GM12892 (cell line): ENCODE measurements at regions not wholly inside any gene's neighbourhood (a gene's known extent, or its start where the extent isn't known, plus 50 kb on each side); places are given as distances from the start of the nearest gene placed in this dataset.
"Not testable (repeated sequence)": the region's sequence is repeated elsewhere in the genome, so short reads cannot be mapped to it uniquely, and the experiment has no call there.

Source experiments
- DNase-seq: peaks from one replicate; pipeline ENCODE4 v3.0.0; 2011; ENCODE audit not compliant: insufficient read length
- FAIRE-seq: peaks from 2 replicates; lab custom pipeline; 2011; peaks lifted over from hg19 to GRCh38; lab: Jason Lieb, UNC
- POLR2A ChIP-seq: IDR thresholded peaks from 2 replicates; pipeline ENCODE4 v1.6.1; 2011; ENCODE audit warnings: low read depth, low read length, control low read depth
- POLR2AphosphoS5 ChIP-seq: IDR thresholded peaks from 2 replicates; pipeline ENCODE4 v1.6.1; 2011; ENCODE audit warnings: low read depth, low read length, control low read depth
- TAF1 ChIP-seq: IDR thresholded peaks from 2 replicates; pipeline ENCODE4 v1.6.1; 2011; ENCODE audit warnings: low read depth, mild to moderate bottlenecking, control low read depth, low read length, borderline replicate concordance

- FAIRE-seq (no peak), DNase-seq (no peak)
- no peak for TF ChIP-seq POLR2A
- no peak for TF ChIP-seq TAF1
- no peak for TF ChIP-seq POLR2AphosphoS5
These were observed 1662.4 kb upstream of the B3GALT2 start for GRCh38 chr1:194848846-194849245.

- FAIRE-seq: no peak
- TF ChIP-seq POLR2A: no peak
- TF ChIP-seq POLR2AphosphoS5: no peak
- TF ChIP-seq TAF1: no peak
- no peak for DNase-seq
These were observed 1660.1 kb upstream of the B3GALT2 start for GRCh38 chr1:194846488-194846887.

- FAIRE-seq (no peak), DNase-seq (no peak)
- no peak for TF ChIP-seq POLR2A
- TF ChIP-seq TAF1: no peak
- TF ChIP-seq POLR2AphosphoS5: no peak
These were observed 1656.7 kb upstream of the B3GALT2 start for GRCh38 chr1:194843077-194843476.

GRCh38 chr1:194833111-194833510 is 1646.7 kb upstream of the B3GALT2 start:
- DNase-seq (no peak), FAIRE-seq (no peak)
- TF ChIP-seq POLR2AphosphoS5 (no peak), TAF1 (no peak), POLR2A (no peak)

GRCh38 chr1:194831595-194831994 is 1645.2 kb upstream of the B3GALT2 start:
- FAIRE-seq, DNase-seq: not testable (repeated sequence)

GRCh38 chr1:194830387-194830786 is 1644.0 kb upstream of the B3GALT2 start:
- DNase-seq (no peak), FAIRE-seq (no peak)
- TF ChIP-seq POLR2AphosphoS5 (no peak), POLR2A (no peak), TAF1 (no peak)

- no peak for FAIRE-seq
- no peak for TF ChIP-seq POLR2AphosphoS5
- TF ChIP-seq POLR2A: no peak
- no peak for TF ChIP-seq TAF1
- DNase-seq: no peak
These were observed 1643.1 kb upstream of the B3GALT2 start for GRCh38 chr1:194829492-194829891.

GRCh38 chr1:194825382-194825781 is 1639.0 kb upstream of the B3GALT2 start:
- DNase-seq (no peak), FAIRE-seq (no peak)
- no peak for TF ChIP-seq POLR2A
- no peak for TF ChIP-seq POLR2AphosphoS5
- TF ChIP-seq TAF1: no peak

- no peak for FAIRE-seq
- no peak for TF ChIP-seq POLR2A
- no peak for DNase-seq
These were observed 1634.7 kb upstream of the B3GALT2 start for GRCh38 chr1:194821091-194821490.

GRCh38 chr1:194818674-194819073 is 1632.3 kb upstream of the B3GALT2 start:
- no peak for DNase-seq
- TF ChIP-seq POLR2AphosphoS5 (no peak), TAF1 (no peak), POLR2A (no peak)
- FAIRE-seq: no peak

- no peak for FAIRE-seq
- no peak for DNase-seq
- TF ChIP-seq TAF1: no peak
- no peak for TF ChIP-seq POLR2A
- no peak for TF ChIP-seq POLR2AphosphoS5
These were observed 1630.4 kb upstream of the B3GALT2 start for GRCh38 chr1:194816859-194817258.

- DNase-seq (no peak), FAIRE-seq (no peak)
- TF ChIP-seq POLR2AphosphoS5 (no peak), TAF1 (no peak), POLR2A (no peak)
These were observed 1626.7 kb upstream of the B3GALT2 start for GRCh38 chr1:194813096-194813495.

GRCh38 chr1:194809665-194810064 is 1623.3 kb upstream of the B3GALT2 start:
- FAIRE-seq (no peak), DNase-seq (no peak)
- no peak for TF ChIP-seq TAF1
- no peak for TF ChIP-seq POLR2AphosphoS5
- no peak for TF ChIP-seq POLR2A

GRCh38 chr1:194809215-194809614 is 1622.8 kb upstream of the B3GALT2 start:
- FAIRE-seq (no peak), DNase-seq (no peak)
- no peak for TF ChIP-seq TAF1
- no peak for TF ChIP-seq POLR2AphosphoS5
- no peak for TF ChIP-seq POLR2A
